OCI-LY7 (cell line): ENCODE measurements at regions not wholly inside any gene's neighbourhood (a gene's known extent, or its start where the extent isn't known, plus 50 kb on each side); places are given as distances from the start of the nearest gene placed in this dataset.

ENCODE experiments used
- BruUV-seq: library from RNA; stranded (reverse); fragments of 400-500 nt; replicated peaks from 2 replicates; lab custom pipeline; 2021; lab: Mats Ljungman, UMichigan
- CTCF ChIA-PET: fragments of 300-600 bp; sonication (Branson Sonifier 250); formaldehyde crosslinking; loops from one replicate; lab custom pipeline; 2022; ENCODE audit warnings: antibody characterized with exemption; ENCODE audit not compliant: unreplicated experiment; lab: Charles Lee
- POLR2A ChIA-PET: fragments of 300-600 bp; sonication (Branson Sonifier 250); formaldehyde crosslinking; loops from one replicate; lab custom pipeline; 2022; ENCODE audit warnings: antibody characterized with exemption; lab: Charles Lee
- DNase-seq: peaks from one replicate; pipeline ENCODE4 v3.0.0-alpha.2; 2015; ENCODE audit warnings: low spot score
- H2AFZ ChIP-seq: fragments of 200-600 bp; sonication (generic), shearing (Covaris generic); 2 replicates; pipeline ENCODE4 v1.6.1; 2014; ENCODE audit warnings: mild to moderate bottlenecking, antibody characterized with exemption, low read length, moderate library complexity
- H3K27ac ChIP-seq: fragments of 200-600 bp; sonication (generic); 2 replicates; pipeline ENCODE4 v1.5.1; 2014; ENCODE audit warnings: mixed run types, low read depth, mild to moderate bottlenecking, moderate library complexity, low read length, inconsistent platforms; ENCODE audit not compliant: poor library complexity, severe bottlenecking
- H3K36me3 ChIP-seq: fragments of 200-600 bp; sonication (generic); 2 replicates; pipeline ENCODE4 v1.6.1; 2014; ENCODE audit warnings: mild to moderate bottlenecking, antibody characterized with exemption, low read length, moderate library complexity, mixed read lengths; ENCODE audit not compliant: insufficient read depth
- H3K4me1 ChIP-seq: fragments of 200-600 bp; sonication (generic); 2 replicates; pipeline ENCODE4 v1.5.1; 2014; ENCODE audit warnings: mild to moderate bottlenecking, low read length; ENCODE audit not compliant: insufficient read depth, poor library complexity, severe bottlenecking
- H3K4me2 ChIP-seq: fragments of 200-600 bp; sonication (generic); 2 replicates; pipeline ENCODE4 v1.6.1; 2014; ENCODE audit warnings: mild to moderate bottlenecking, low read length
- H3K4me3 ChIP-seq: fragments of 200-600 bp; sonication (generic); 2 replicates; pipeline ENCODE4 v1.5.1; 2014; ENCODE audit warnings: mild to moderate bottlenecking, low read depth, low read length; ENCODE audit not compliant: poor library complexity, severe bottlenecking
- H3K79me2 ChIP-seq: fragments of 200-600 bp; sonication (generic); 2 replicates; pipeline ENCODE4 v1.6.1; 2016; ENCODE audit warnings: low read depth, mild to moderate bottlenecking, low read length, moderate library complexity, mixed read lengths; ENCODE audit not compliant: insufficient read depth
- H3K9me2 ChIP-seq: fragments of 200-600 bp; sonication (generic); 2 replicates; pipeline ENCODE4 v1.6.1; 2016; ENCODE audit warnings: mild to moderate bottlenecking, low read length, mixed read lengths; ENCODE audit not compliant: insufficient read depth
- H3K9me3 ChIP-seq: fragments of 200-600 bp; sonication (generic); 2 replicates; pipeline ENCODE4 v1.6.1; 2014; ENCODE audit warnings: mild to moderate bottlenecking, mixed run types, low read length, mixed read lengths
- H4K20me1 ChIP-seq: fragments of 200-600 bp; sonication (generic); 2 replicates; pipeline ENCODE4 v1.6.1; 2014; ENCODE audit warnings: mild to moderate bottlenecking, antibody characterized with exemption, low read length, moderate library complexity, mixed read lengths; ENCODE audit not compliant: insufficient read depth
- CTCF ChIP-seq: fragments of 200-600 bp; sonication (generic); conservative IDR thresholded peaks from 2 replicates; pipeline ENCODE4 v1.5.1; 2014; ENCODE audit warnings: mild to moderate bottlenecking, antibody characterized with exemption, low read length, moderate library complexity, mixed read lengths
- EZH2phosphoT487 ChIP-seq: fragments of 200-600 bp; sonication (generic); IDR thresholded peaks from 2 replicates; pipeline ENCODE4 v1.6.1; 2018; ENCODE audit warnings: low read depth, borderline replicate concordance, mild to moderate bottlenecking, mixed run types, antibody characterized with exemption, low read length, moderate library complexity, mixed read lengths
- intact Hi-C: fragments of 100-400 bp; cut with micrococcal nuclease; formaldehyde crosslinking; loops from one replicate; pipeline ENCODE4 v1.10.0; 2022; ENCODE audit not compliant: unreplicated experiment

- no TSS peak for BruUV-seq
- no peak for TF ChIP-seq CTCF
- TF ChIP-seq EZH2phosphoT487: no peak
- H3K4me1 ChIP-seq: no peaks in the 10 kb centered on the region
- no peak for DNase-seq
- H3K4me3 ChIP-seq: no peak overlapping the region
- no peak overlapping the region for H3K4me2 ChIP-seq
- ChIA-PET CTCF (no interaction called here), POLR2A (no interaction called here)
- H3K9me2 ChIP-seq: no peaks in the 10 kb centered on the region
- H4K20me1 ChIP-seq: no peaks in the 10 kb centered on the region
- no peak overlapping the region for H2AFZ ChIP-seq
- H3K9me3 ChIP-seq: no peaks in the 10 kb centered on the region
- no peaks in the 10 kb centered on the region for H3K36me3 ChIP-seq
- intact Hi-C loops: no loop called here
- H3K79me2 ChIP-seq: no peaks in the 10 kb centered on the region
- no peak overlapping the region for H3K27ac ChIP-seq
Observed at GRCh38 chr3:166089575-166089974, 252.4 kb upstream of the BCHE start.

DNA sequence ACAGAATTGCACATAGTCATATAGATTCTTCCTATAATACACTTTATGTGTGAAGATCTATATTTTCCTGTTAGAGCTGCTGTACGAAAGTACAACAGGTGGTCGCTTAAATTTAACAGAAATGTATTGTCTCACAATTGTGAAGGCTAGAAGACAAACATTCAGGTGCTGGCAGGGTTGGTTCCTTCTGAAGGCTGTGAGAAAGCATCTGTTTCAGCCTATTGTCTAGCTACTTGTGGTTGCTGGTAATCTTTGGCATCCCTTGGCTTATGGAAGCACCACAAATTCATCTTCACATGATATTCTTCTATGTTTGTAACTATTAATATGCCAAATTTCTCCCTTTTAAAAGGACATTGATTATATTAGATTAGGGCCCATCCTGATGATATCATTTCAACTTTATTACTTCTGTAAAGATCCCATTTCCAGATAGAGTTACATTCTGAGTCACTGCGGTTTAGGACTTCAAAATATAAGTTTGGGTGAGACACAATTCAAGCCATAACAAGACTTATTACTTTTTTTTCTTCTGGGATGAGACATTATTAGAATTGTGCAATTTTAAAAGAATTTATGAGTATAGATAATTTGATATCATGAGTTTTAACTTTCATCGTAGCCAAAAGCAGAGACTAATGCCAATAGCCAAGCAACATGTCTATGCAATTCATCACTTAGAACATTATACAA lies 248.1 kb upstream of the BCHE start:
- Histone ChIP-seq H3K4me1 (no peaks in the 10 kb centered on the region), H3K9me3 (no peaks in the 10 kb centered on the region), H3K36me3 (no peaks in the 10 kb centered on the region), H3K79me2 (no peaks in the 10 kb centered on the region), H3K4me3 (no peak overlapping the region), H2AFZ (no peak overlapping the region), H3K9me2 (no peaks in the 10 kb centered on the region), H4K20me1 (no peaks in the 10 kb centered on the region), H3K27ac (no peak overlapping the region), H3K4me2 (no peak overlapping the region)
- TF ChIP-seq CTCF (no peak), EZH2phosphoT487 (no peak)
- no peak for DNase-seq
- BruUV-seq: no TSS peak
- CTCF ChIA-PET: no interaction called here
- intact Hi-C loops: no loop called here
- POLR2A ChIA-PET: no interaction called here

GRCh38 chr3:166080096-166080495 lies 242.9 kb upstream of the BCHE start:
- intact Hi-C loops: no loop called here
- no peak for TF ChIP-seq EZH2phosphoT487
- TF ChIP-seq CTCF: no peak
- H4K20me1 ChIP-seq: no peaks in the 10 kb centered on the region
- no peaks in the 10 kb centered on the region for H3K9me2 ChIP-seq
- no peak overlapping the region for H3K4me2 ChIP-seq
- H3K36me3 ChIP-seq: no peaks in the 10 kb centered on the region
- DNase-seq: no peak
- POLR2A ChIA-PET: no interaction called here
- CTCF ChIA-PET: no interaction called here
- BruUV-seq: no TSS peak
- no peak overlapping the region for H3K4me3 ChIP-seq
- H3K9me3 ChIP-seq: no peaks in the 10 kb centered on the region
- H3K27ac ChIP-seq: no peak overlapping the region
- H3K79me2 ChIP-seq: no peaks in the 10 kb centered on the region
- no peaks in the 10 kb centered on the region for H3K4me1 ChIP-seq
- H2AFZ ChIP-seq: no peak overlapping the region
